ENCODE measurements at regions not wholly inside any gene's neighbourhood (a gene's known extent, or its start where the extent isn't known, plus 50 kb on each side); places are given as distances from the start of the nearest gene placed in this dataset.

- no peak for DNase-seq
- Histone ChIP-seq H3K27ac (replicated peaks) (no peak overlapping the region), H3K4me1 (no peaks in the 10 kb centered on the region), H3K4me3 (no peak overlapping the region), H3K36me3 (no peaks in the 10 kb centered on the region), H3K9me3 (replicated peaks) (no peaks in the 10 kb centered on the region), H3K27me3 (ENCODE audit: low read depth) (no peaks in the 10 kb centered on the region)
- peak; percentile 25 for TF ChIP-seq CTCF (IDR thresholded peaks at IDR 0.05; ENCODE audit: borderline replicate concordance)
- intact Hi-C loops (cut with micrococcal nuclease) = no loop called here
Observed at GRCh38 chrX:40298572-40299479, 201.1 kb upstream of the BCOR start.

GRCh38 chrX:40298069-40298468 lies 200.3 kb upstream of the BCOR start:
- no peak for DNase-seq
- Histone ChIP-seq H3K9me3 (replicated peaks) (no peaks in the 10 kb centered on the region), H3K27ac (replicated peaks) (no peak overlapping the region), H3K27me3 (ENCODE audit: low read depth) (no peaks in the 10 kb centered on the region), H3K4me3 (no peak overlapping the region), H3K4me1 (no peaks in the 10 kb centered on the region), H3K36me3 (no peaks in the 10 kb centered on the region)
- TF ChIP-seq CTCF (IDR thresholded peaks at IDR 0.05; ENCODE audit: borderline replicate concordance) = no peak
- intact Hi-C loops (cut with micrococcal nuclease) = no loop called here

- no peak overlapping the region for H3K4me3 ChIP-seq
- no peak overlapping the region for H3K27ac ChIP-seq (replicated peaks)
- no peaks in the 10 kb centered on the region for H3K4me1 ChIP-seq
- no peak for TF ChIP-seq CTCF (IDR thresholded peaks at IDR 0.05; ENCODE audit: borderline replicate concordance)
- DNase-seq = no peak
- H3K36me3 ChIP-seq = no peaks in the 10 kb centered on the region
- H3K9me3 ChIP-seq (replicated peaks) = peaks cover 7% of the 10 kb centered on the region
- intact Hi-C loops (cut with micrococcal nuclease) = no loop called here
- H3K27me3 ChIP-seq (ENCODE audit: low read depth) = no peaks in the 10 kb centered on the region
Observed at GRCh38 chrX:40291553-40291952, 193.8 kb upstream of the BCOR start.

DNA sequence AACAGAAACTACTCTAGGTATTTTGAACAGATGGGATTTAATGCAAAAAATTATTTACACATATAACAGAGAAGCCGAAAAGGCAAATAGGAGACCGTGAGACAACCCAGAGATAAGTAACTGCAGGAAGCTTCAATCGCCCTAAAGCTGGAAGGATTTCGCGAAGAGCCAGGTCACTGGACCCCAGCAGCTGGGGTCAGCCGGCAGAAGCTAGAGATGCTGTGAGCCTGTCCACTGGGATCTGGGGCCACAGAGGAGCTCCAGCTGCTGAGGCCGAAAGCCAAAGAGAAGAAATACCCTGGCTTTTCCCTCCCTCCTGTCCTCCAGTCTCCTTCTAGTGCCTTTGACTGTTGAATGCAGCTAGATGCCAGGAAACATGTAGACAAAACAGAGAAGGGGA lies 192.8 kb upstream of the BCOR start:
- Histone ChIP-seq H3K9me3 (replicated peaks) (peaks cover 7% of the 10 kb centered on the region), H3K4me3 (no peak overlapping the region), H3K36me3 (no peaks in the 10 kb centered on the region), H3K27me3 (ENCODE audit: low read depth) (no peaks in the 10 kb centered on the region), H3K4me1 (no peaks in the 10 kb centered on the region), H3K27ac (replicated peaks) (no peak overlapping the region)
- no peak for DNase-seq
- TF ChIP-seq CTCF (IDR thresholded peaks at IDR 0.05; ENCODE audit: borderline replicate concordance) = no peak
- intact Hi-C loops (cut with micrococcal nuclease) = no loop called here

DNA sequence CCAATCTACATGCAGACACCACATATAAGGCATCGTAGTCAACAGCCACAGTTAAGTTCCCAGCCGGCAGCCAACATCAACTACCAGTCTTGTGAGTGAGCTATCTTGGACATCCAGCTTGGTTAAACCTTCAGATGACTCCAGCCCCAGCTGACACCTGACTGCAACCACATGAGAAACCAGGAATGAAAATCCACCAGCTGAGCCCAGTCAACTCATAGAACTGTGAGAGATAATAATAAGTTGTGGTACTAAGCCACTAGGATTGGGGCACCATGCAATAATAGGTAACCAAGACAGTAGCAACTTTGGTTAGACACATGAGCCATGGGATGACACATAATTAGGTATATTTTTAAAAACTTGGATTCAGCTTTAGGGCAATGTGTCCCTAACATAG lies 188.1 kb upstream of the BCOR start:
- Histone ChIP-seq H3K4me1 (no peaks in the 10 kb centered on the region), H3K36me3 (no peaks in the 10 kb centered on the region), H3K27ac (replicated peaks) (no peak overlapping the region), H3K27me3 (ENCODE audit: low read depth) (no peaks in the 10 kb centered on the region), H3K9me3 (replicated peaks) (peaks cover 7% of the 10 kb centered on the region), H3K4me3 (no peak overlapping the region)
- intact Hi-C loops (cut with micrococcal nuclease) = no loop called here
- no peak for DNase-seq
- no peak for TF ChIP-seq CTCF (IDR thresholded peaks at IDR 0.05; ENCODE audit: borderline replicate concordance)

All from left ventricle myocardium inferior (tissue), 1 donor.